ENCODE measurements at regions not wholly inside any gene's neighbourhood (a gene's known extent, or its start where the extent isn't known, plus 50 kb on each side); places are given as distances from the start of the nearest gene placed in this dataset.
"Not testable (repeated sequence)": the region's sequence is repeated elsewhere in the genome, so short reads cannot be mapped to it uniquely, and the experiment has no call there.

DNA sequence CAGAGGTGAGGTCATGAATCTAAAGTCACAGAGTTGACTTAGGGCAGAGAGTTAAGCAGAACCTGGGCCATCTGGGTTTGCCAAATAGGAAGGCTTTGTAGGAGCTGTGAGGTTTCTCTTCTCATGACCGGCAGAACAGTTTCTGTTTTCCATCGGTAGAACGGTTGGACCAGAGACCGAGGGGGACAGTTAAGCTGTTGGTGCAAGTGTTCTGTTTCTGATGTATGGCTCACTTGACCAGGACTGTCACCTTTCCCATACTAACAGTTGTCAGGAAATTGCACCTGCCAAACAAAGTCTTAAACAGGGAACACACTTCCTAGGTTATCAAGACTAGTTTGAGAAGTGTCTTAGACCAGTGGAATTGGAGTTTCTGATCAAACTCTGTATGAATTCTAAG is 158.3 kb downstream of the PDCD6IP start:
- no peak for DNase-seq

GRCh38 chr3:33957176-33957575 is 158.7 kb downstream of the PDCD6IP start:
- no peak for DNase-seq

GRCh38 chr3:33958661-33959060 is 160.2 kb downstream of the PDCD6IP start:
- no peak for DNase-seq

GRCh38 chr3:33962396-33962795 is 164.0 kb downstream of the PDCD6IP start:
- DNase-seq: no peak

- not testable (repeated sequence) for DNase-seq
Measured at GRCh38 chr3:33970180-33970579, 171.8 kb downstream of the PDCD6IP start.

GRCh38 chr3:33971055-33971454 is 172.6 kb downstream of the PDCD6IP start:
- no peak for DNase-seq

DNA sequence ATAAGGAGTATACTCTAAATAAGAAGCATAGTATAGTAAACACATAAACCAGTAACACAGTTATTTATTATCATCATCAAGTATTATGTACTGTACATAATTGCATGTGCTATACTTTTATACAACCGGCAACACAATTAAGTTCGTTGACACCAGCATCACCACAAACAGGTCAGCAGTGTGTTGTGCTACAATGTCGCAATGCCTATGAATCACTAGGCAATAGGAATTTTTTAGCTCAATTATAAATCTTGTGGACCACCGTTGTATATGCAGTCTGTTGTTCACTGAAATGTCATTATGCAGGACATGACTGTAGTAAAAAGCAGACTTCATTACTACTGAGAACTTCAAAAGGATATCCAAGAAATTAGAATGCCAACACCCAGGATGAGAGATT is 177.0 kb downstream of the PDCD6IP start:
- DNase-seq: no peak

GRCh38 chr3:33977227-33977626 is 178.8 kb downstream of the PDCD6IP start:
- DNase-seq: no peak

DNA sequence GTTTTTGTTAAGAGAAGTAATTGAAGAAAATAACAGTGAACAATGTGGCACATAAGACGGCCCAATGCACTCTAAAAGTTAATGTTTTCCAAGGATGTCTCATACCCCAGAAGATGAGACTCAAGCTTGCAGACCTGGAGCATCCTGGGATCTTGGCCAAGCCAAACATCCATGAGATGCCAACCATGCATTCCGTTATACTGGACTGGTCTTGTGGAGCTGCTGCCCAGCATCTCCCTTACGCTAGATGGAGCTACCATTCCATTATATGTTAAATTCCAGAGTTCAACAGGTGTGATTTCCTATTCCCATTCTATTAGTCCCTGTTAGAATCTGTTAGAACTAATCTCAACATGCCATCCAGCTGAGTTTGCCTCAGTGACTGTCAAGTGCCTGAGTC is 181.8 kb downstream of the PDCD6IP start:
- no peak for DNase-seq

GRCh38 chr3:33982269-33982798 is 183.9 kb downstream of the PDCD6IP start:
- DNase-seq: no peak

DNA sequence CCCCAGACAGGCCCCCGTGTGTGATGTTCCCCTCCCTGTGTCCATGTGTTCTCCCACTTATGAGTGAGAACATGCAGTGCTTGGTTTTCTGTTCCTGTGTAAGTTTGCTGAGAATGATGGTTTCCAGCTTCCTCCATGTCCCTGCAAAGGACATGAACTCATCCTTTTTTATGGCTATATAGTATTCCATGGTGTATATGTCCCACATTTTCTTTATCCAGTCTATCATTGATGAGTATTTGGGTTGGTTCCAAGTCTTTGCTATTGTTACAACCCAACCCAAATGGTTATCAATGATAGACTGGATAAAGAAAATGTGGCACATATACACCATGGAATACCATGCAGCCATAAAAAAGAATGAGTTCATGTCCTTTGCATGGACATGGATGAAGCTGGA is 184.5 kb downstream of the PDCD6IP start:
- DNase-seq: not testable (repeated sequence)

GRCh38 chr3:33989229-33989628 is 190.8 kb downstream of the PDCD6IP start:
- no peak for DNase-seq

- no peak for DNase-seq
Measured at GRCh38 chr3:33991673-33992072, 193.2 kb downstream of the PDCD6IP start.

- no peak for DNase-seq
Measured at GRCh38 chr3:33993631-33994030, 195.2 kb downstream of the PDCD6IP start.

DNA sequence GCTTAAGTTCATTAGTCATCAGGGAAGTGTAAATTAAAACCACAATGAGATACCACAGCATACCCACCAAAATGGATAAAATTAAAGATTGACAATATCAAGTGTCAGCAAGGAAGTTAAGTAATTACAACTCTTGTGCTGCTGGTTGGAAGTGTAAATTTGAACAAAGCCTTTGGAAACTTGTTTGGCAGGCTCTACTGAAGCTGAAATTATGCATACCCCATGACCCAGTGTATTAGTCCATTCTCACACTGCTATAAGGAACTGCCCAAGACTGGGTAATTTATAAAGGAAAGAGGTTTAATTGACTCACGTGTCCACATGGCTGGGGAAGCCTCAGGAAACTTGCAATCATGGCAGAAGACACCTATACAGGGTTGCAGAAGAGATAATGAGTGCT is 196.1 kb downstream of the PDCD6IP start:
- no peak for DNase-seq

DNA sequence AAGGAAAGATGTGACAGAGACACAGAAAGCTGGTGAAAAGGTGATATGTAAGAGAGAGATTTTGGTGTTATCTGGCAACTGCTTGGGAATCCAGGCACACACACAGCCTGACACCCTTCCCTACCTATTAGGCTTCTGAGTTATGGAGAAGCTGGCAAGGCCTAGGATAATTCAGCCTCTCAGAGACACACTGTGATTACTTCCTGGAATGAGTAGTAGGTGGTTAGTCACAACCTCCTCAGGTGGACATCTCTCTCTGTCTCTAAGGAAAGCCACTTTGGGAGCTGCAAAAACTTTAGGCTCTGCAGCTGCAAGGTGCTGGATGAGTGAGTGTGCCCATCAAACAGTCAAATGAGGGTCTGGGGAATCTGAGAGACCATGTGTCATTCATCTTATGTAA is 201.9 kb downstream of the PDCD6IP start:
- no peak for DNase-seq

- no peak for DNase-seq
Measured at GRCh38 chr3:34001022-34001421, 202.6 kb downstream of the PDCD6IP start.

GRCh38 chr3:34001990-34002389 is 203.6 kb downstream of the PDCD6IP start:
- no peak for DNase-seq

- DNase-seq: no peak
Measured at GRCh38 chr3:34002569-34003100, 204.2 kb downstream of the PDCD6IP start.

DNA sequence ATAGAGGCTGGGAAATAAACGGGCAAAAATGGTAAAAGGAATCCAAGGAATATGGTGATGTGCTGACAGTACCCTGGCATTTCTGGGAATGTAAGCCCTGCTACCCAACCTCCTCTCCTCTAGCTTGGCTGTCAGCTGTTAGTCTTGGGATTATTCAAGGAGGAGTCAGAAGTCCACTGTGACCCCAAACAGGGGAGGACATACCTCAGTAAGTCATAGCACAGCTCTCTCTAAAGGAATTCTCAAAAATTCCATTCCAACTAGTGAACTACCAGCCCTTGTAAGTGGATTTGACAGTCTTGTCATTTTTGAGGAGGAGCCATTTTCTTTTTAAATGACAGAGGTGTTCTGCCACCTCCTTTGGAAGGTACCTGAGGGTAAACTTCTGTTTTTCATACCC is 207.5 kb downstream of the PDCD6IP start:
- no peak for DNase-seq

DNA sequence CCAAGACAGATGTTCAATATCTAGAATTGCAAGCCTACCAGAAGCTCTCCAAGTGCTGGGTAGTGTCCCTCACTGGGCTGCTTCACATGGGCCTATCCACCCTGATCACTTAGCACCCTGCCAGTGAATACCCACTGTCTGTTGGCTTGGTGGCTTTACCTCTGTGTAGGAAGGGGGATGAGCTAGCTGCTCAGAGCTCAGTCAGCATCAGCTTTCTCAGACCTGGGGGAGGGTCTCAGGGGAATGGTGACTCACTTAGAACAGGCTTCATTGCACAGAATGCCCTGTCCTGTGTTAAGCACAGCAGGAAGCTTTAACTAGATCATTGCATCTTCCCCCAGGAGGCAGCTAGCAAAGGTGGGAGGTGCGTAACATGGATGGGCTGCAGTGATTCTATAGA is 209.8 kb downstream of the PDCD6IP start:
- no peak for DNase-seq

GRCh38 chr3:34008836-34009809 is 210.7 kb downstream of the PDCD6IP start:
- no peak for DNase-seq

All from right lung (tissue), 2 donors.